GM23248 (cell line): ENCODE measurements at regions not wholly inside any gene's neighbourhood (a gene's known extent, or its start where the extent isn't known, plus 50 kb on each side); places are given as distances from the start of the nearest gene placed in this dataset.

Experiments
- EZH2 ChIP-seq: fragments of 200-600 bp; sonication (generic); IDR thresholded peaks from 2 replicates; pipeline ENCODE4 v1.6.1; 2018; ENCODE audit warnings: antibody characterized with exemption, mild to moderate bottlenecking; ENCODE audit not compliant: insufficient read depth, poor library complexity, severe bottlenecking
- EZH2phosphoT487 ChIP-seq: fragments of 200-600 bp; sonication (generic); IDR thresholded peaks from 2 replicates; pipeline ENCODE4 v1.6.1; 2018; ENCODE audit warnings: antibody characterized with exemption, moderate library complexity, mild to moderate bottlenecking, low read depth; ENCODE audit not compliant: insufficient read depth

GRCh38 chr20:10807013-10807412 lies 133.2 kb upstream of the JAG1 start:
- TF ChIP-seq EZH2phosphoT487: no peak
- TF ChIP-seq EZH2: no peak
